Inflammatory macrophage (primary cell): ENCODE measurements at regions not wholly inside any gene's neighbourhood (a gene's known extent, or its start where the extent isn't known, plus 50 kb on each side); places are given as distances from the start of the nearest gene placed in this dataset.

Source experiments
- DNase-seq, 2 donors: peaks; one replicate each; pipeline ENCODE4 v3.0.0-alpha.2; 2020 to 2022

- no peak for DNase-seq
Measured at GRCh38 chr16:87075319-87075860, 241.8 kb downstream of the C16orf95 start.

DNA sequence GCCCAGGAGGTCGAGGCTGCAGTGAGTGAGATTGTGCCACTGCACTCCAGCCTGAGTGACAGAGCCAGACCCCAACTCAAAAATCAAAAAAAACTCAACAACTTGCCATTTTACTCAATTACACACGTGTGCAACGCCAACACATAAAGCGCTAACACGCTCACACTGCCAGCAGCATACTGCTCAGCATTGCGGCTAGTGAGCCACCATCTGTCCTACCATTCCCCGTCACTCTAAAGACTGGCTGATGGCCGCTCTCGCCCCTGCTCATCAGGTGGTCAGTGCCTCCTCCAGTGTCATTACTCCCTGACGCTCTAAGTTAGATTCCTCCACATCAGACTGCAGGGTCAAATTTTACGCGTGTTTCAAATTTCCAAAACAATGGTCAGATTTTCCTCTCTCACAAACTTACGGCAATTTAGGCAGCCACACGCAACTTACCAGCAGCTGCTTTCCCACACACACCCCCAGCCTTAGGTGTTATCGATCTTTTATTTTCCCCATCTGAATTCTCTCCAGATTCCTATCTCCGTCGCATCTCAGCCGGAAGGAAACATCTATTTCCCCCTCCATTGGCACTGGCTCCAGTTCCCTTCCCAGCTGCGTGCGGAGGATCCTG lies 240.8 kb downstream of the C16orf95 start:
- no peak for DNase-seq

GRCh38 chr16:87076950-87077749 lies 240.0 kb downstream of the C16orf95 start:
- DNase-seq = peak; percentile 57 to 80

GRCh38 chr16:87077750-87078127 lies 239.5 kb downstream of the C16orf95 start:
- DNase-seq = no peak

GRCh38 chr16:87080571-87081167 lies 236.5 kb downstream of the C16orf95 start:
- no peak for DNase-seq

DNA sequence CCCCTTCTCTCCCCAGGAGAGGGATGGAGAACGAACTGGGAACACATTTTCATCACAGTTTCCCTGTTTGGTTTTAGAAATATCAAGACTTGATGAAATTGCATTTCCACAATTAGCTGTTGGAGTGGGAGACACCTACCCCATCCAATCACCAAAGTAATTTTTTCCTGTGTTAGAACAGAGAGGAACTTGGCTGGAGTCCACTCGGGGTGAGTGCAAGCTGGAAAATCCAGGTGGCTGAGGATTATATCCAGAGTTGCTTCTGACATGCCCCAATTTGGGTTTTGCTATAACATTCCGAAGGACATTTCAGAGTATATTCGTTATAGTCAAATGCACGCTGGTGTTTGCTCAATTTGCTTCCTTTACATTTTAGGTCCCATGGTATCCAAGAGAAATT lies 231.8 kb downstream of the C16orf95 start:
- DNase-seq = no peak

- no peak for DNase-seq
Measured at GRCh38 chr16:87086156-87086555, 231.0 kb downstream of the C16orf95 start.

- DNase-seq = no peak
Measured at GRCh38 chr16:87086575-87086974, 230.6 kb downstream of the C16orf95 start.

DNA sequence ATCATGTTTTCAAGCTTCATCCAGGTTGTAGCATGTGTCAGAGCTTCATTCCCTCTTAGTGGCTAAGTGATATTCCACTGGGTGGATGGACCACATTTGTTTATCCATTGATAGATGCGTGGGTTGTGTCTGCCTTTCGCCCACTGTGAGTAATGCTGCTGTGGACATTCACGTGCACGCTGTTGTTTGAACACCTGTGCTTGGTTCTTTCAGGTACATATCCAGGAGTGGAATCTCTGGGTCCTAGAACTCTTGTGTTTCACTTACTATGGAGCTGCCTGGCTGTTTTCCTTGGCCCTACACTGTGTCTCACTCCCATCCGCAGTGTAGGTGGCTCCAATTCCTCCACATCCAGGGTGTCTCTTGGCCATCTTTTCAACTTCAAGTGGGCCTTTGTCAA lies 224.2 kb downstream of the C16orf95 start:
- no peak for DNase-seq

DNA sequence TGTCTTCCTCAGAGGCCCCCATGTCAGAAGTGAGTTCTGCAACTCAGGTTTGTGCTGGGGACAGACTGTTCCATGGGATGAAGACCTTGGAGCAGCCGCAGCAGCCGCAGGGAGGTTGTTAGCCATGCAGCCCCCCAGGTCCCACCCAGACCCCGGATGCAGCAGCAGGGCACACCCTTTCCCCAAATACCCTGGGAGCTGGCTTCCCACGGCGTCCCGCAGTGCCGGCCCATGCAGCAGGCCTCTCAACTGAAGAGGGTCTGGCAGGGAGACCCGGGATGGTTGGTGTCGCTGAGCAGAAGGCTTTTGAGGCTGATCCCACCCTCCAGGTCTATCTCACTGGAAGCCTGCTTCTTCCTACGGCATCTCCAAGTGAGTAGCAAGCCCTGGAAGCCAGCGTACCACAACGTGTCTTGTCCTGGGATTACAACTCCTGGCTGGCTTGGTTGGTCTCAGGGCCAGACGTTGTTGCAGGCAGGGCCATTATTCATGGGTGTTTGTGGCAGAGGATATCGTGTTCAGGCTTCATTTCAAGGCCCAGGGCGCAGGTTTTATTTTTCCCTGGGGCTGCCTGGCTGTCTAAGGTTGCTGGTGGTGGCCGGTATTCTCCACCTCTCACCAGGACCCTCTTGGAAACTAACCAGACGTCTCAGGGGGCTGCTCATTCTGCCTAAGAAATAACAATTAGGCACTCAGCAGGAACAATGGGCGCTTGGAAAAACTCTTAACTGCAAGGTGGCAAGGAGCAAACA lies 223.2 kb downstream of the C16orf95 start:
- no peak for DNase-seq

DNA sequence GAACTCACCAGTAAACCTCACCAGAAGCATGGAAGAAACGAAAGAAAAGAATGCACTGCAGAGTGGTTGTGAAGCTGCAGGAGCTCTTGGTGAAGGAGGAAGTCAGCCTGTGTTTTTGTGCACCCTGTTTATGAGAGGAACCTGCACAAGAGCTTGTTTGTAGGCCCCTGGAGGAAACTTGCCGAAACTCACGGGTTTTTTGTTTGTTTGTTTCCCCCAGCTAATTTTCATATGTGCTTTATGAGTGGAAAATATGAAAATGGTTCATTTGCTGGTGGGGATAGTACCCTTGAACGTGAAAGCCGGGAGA lies 222.7 kb downstream of the C16orf95 start:
- DNase-seq = no peak

DNA sequence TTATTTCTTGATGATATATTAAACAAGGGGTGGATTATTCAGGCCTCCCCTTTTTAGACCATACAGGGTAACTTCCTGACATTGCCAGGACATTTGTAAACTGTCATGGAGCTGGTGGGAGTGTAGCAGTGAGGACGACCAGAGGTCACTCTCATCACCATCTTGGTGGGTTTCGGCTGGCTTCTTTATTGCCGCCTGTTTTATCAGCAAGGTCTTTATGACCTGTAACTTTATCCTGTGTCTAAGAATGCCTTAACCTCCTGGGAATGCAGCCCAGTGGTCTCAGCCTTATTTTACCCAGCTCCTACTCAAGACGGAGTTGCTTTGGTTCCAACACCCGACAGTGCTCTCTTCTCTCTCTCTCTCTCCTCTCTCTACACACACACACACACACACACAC lies 221.9 kb downstream of the C16orf95 start:
- DNase-seq = no peak

- DNase-seq = no peak
Measured at GRCh38 chr16:87096746-87097333, 220.4 kb downstream of the C16orf95 start.

GRCh38 chr16:87098361-87098760 lies 218.8 kb downstream of the C16orf95 start:
- no peak for DNase-seq

DNA sequence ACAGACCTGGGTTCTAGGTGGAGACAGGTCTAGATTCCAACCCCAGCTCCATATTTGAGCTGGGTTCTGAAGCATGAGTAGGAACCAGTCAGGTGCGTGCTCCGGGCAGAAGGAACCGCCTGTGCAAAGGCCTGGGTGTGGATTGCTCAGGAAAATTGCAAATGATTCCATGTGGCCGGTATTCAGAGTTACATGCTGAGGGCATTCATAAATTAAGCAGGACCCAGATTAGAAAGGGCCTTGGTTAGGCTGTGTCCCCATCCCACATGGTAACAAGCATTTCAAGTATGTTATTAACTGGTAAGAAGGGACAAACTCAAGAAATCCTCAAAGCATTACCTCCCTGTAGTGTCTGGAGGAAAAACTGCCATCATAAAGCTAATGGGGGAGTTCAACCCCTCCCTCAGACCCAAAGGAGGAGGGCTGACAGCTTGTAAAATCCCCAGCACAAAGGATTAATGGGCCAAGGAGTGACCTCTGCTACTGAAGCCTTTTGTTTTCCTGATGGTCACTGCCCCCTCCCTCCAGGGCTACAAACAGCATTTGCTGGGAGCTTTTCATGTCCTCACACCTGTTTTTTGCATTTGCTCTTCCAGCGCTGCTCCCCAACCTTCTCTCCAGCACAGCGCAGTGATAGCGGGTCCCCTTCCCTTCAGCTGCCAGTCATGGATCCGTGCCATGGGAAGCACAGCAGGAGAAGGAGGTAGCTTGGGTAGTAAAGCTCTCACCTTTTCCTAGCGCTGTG lies 218.0 kb downstream of the C16orf95 start:
- DNase-seq = no peak

GRCh38 chr16:87100306-87101058 lies 216.7 kb downstream of the C16orf95 start:
- DNase-seq = no peak

- DNase-seq = no peak
Measured at GRCh38 chr16:87101903-87102302, 215.3 kb downstream of the C16orf95 start.

DNA sequence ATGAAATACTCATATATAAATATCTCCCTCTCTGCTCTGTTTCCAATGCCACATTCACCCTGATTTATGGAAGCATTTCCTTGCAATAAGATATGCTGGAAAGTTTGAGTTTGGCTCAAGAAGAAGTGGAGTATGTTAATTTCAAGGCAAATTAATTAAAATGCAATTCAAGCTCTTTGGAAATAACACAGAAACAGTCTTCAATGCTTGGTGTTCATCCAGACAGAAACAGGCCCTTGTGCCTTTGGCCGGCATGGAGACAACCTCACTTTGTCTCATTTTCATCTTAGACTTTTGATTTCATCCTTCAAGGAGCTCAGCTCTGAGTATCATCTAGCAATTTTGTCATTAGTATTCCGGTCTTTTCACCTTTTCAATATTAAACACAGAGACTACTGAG lies 210.0 kb downstream of the C16orf95 start:
- DNase-seq = no peak

GRCh38 chr16:87108278-87108677 lies 208.9 kb downstream of the C16orf95 start:
- no peak for DNase-seq

GRCh38 chr16:87108941-87109340 lies 208.3 kb downstream of the C16orf95 start:
- no peak for DNase-seq

DNA sequence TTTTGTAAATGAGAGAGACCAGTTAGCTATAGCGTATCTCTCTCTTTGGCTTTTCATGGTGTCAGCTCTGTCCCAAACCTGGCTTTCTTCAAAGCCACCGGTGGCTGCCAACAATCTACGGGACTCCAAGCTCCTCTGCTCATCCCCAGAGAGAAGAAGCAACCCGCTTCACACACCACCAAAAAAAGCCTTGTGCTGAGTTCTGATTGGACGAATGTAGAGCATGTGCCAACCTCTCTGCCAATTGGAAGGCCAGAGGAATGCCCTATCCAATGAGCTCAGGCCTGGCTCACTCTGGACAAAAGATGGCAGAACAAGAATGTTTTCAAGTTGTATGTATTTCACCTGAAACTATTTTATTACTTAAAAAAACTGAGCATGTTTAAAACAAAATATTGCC lies 202.4 kb downstream of the C16orf95 start:
- no peak for DNase-seq
